Astrocyte of the spinal cord (primary cell): ENCODE measurements at regions not wholly inside any gene's neighbourhood (a gene's known extent, or its start where the extent isn't known, plus 50 kb on each side); places are given as distances from the start of the nearest gene placed in this dataset.

Source experiments
- DNase-seq: peaks from one replicate; pipeline ENCODE4 v3.0.0; 2011; ENCODE audit warnings: low read depth, low spot score
- H3K4me3 ChIP-seq: 2 replicates; pipeline ENCODE4 v1.5.1; 2011; ENCODE audit warnings: low read depth, mild to moderate bottlenecking, low read length, moderate library complexity
- in situ Hi-C: cut with HindIII; loops from 2 replicates; pipeline ENCODE4 v1.10.0; 2017; ENCODE audit warnings: low sequenced_read_pairs
- TF ChIP-seq, protein P1 (sequence below): IDR thresholded peaks from 2 replicates; pipeline ENCODE4 v1.5.1; 2012; ENCODE audit warnings: low read depth, mild to moderate bottlenecking, low read length, inconsistent platforms

DNA sequence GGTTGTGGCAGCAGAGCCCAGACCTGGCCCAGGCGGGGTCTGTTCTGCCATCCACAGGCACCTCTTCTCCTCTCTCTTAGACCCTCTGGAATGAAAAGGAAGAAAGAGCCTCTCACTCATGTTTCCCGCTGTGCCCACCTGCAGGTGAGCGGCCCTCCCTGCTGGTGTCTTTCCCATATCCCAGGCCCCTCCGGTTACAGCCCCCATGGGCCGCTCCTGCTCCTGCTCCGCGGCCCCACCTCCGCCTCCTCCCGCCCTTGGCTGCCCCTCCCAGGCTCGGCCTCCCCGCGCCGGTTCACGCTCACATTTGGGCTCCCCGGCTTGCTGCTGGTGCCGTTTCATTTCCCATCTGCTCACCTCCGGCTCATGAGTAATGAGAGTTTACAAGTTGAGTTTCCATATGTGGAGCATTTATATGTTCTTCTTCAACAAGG, 98.7 kb upstream of the SDK2 start:
- DNase-seq = no peak
- TF ChIP-seq, protein P1, sequence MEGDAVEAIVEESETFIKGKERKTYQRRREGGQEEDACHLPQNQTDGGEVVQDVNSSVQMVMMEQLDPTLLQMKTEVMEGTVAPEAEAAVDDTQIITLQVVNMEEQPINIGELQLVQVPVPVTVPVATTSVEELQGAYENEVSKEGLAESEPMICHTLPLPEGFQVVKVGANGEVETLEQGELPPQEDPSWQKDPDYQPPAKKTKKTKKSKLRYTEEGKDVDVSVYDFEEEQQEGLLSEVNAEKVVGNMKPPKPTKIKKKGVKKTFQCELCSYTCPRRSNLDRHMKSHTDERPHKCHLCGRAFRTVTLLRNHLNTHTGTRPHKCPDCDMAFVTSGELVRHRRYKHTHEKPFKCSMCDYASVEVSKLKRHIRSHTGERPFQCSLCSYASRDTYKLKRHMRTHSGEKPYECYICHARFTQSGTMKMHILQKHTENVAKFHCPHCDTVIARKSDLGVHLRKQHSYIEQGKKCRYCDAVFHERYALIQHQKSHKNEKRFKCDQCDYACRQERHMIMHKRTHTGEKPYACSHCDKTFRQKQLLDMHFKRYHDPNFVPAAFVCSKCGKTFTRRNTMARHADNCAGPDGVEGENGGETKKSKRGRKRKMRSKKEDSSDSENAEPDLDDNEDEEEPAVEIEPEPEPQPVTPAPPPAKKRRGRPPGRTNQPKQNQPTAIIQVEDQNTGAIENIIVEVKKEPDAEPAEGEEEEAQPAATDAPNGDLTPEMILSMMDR = no peak
- in situ Hi-C loops = no loop called here
- H3K4me3 ChIP-seq = no peak overlapping the region

DNA sequence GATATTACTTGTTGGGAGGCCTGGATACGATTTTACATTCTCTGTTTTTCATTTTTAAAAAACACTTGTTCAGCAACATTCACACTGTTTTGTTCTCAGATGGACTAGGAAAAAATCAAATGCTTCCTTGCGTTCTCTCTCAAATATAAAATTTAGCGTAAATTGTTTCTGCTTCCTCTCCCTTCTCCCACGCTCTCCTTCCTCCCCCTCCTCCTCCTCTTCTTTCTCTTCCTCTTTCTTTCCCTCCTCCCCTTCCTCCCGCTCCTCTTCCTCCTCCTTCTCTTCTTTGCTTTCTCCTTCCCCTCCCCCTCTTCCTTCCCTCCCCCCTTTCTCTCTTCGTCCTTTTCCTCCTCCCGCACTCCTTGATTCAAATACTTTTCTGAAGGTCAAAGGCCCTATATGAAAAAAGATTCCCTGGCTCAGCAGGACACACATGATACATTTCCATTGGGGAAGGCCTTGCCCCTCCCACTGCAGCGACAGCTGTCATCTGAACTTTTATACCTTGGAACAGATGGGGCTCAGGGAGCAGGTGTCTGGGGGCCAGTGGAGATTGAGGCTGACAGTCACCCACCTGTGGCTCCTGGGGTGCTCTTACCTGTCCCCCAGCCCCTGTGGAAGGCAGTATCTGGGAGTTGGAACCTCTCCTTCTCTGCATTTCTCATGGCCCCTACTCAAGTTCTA, 99.4 kb upstream of the SDK2 start:
- TF ChIP-seq, protein P1 = no peak
- no peak for DNase-seq
- in situ Hi-C loops = no loop called here

DNA sequence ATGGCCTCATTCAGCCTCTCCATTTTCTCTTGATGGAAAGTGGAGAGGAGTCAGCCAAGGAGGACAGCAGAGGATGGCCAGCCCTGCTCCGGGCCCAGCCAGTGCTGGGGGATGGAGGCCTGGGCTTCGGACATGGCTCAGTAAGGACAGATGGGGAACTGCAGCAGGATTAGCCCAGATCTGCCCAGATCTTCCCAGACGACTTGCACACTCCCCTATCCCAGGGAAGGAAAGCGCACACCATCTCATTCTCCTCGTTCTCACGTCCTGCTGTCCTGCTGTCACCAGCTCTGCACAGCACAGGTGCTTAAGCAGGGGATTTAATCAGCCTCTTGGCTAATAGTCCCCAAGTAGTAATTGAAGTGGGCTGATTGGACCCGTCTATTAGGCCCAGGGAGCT, 100.2 kb upstream of the SDK2 start:
- TF ChIP-seq, protein P1 = no peak
- no peak overlapping the region for H3K4me3 ChIP-seq
- in situ Hi-C loops = no loop called here
- DNase-seq = no peak

More for the DNA sequence above, 99.4 kb upstream of the SDK2 start:
- no peak overlapping the region for H3K4me3 ChIP-seq

DNA sequence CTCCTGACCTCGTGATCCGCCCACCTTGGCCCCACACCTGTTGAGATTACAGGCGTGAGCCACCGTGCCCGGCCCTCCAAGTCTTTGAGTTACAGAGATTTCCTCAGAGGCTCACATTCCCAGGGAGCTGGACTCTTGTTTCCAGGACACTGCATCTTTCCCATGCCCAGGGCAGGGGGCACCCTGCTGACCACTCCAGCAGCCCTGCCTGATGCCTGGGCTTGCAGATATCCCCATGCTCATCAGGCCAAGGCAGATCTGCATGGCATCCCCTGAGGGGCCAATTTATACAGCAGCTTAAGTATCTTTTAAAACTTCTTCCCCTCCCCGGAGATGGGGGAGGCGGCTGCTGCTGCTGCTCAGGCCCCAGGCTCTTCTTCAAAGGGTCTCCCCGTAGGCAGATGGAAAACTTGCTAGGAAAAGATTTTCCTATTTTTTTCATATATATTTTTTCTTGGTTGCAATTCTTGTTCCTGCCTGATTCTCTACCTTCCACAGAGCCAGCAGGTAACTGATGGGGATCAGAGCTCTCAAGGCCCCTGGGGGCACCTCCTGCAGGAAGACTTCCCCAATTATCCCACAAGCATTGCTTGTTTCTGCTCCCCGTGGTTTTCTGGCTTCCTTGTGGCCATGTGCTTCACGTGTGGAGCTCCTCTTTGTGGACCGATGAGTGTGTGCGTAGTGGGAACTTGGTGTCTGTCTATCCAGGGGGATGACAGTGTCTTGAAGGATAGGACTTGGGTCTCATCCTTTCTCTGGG, 102.2 kb upstream of the SDK2 start:
- no peak for DNase-seq
- in situ Hi-C loops = no loop called here
- TF ChIP-seq, protein P1 = no peak
- H3K4me3 ChIP-seq = no peak overlapping the region

DNA sequence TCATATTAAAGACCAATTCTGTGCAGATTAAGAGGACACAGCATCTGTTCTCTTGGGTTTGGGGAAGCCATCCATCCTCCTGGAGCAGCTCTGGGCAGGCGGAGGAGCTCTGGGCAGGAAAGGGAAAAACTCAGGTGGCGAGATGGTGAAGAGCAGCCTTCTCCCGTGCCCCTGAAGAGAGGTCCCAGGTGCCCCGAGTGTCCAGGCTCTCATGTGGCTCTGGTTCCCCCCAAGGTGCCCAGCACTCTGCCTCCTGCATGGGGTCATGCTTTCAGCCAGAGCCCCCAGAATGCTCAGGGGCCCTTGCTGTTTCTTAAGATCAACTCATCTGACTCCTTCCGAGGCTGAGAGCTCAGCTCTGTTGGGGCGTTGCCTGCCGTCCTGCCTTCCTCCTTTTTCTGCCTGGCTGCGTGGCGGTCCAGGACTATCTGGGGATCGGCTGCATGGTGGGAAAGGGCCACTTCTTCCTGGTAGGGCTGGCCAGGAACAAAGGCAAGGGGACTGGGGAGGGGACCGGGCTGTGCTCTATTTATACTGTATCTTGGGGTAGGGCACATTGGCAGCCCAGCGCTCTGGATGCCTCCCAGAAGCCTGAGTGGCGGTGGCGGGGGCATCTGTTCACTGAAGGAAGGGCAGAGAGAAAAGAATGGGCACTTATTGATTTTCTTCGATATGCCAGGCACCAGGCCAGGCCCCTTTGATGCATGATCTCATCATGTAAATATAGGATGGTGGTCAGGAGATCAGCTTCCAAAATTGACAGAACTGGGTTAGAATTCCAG, 103.2 kb upstream of the SDK2 start:
- TF ChIP-seq, protein P1 = no peak
- DNase-seq = no peak
- in situ Hi-C loops = no loop called here

DNA sequence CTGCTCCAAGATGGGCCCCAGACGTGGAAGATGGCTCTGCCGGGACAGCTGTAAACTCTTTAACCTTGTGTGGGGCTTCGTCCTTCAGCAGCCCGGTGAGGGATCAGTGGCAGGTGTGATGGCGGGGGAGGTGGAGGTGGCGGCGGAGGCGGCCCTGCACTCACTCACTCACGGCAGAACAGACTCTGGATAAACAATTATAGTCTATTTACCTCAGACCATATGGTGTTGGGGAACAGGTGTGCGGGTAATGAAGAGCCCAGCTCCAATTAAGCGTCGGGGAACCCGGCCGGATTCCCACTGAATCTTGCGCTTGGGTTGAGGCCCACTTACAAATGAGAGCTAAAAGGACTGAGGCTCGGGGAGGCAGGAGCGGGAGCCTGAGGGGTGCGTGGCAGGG, 104.3 kb upstream of the SDK2 start:
- no peak for DNase-seq
- in situ Hi-C loops = no loop called here
- TF ChIP-seq, protein P1 = no peak
- H3K4me3 ChIP-seq = no peak overlapping the region

More for the DNA sequence above, 103.2 kb upstream of the SDK2 start:
- no peak overlapping the region for H3K4me3 ChIP-seq
